Neural cell (in vitro differentiated cells): ENCODE measurements at regions not wholly inside any gene's neighbourhood (a gene's known extent, or its start where the extent isn't known, plus 50 kb on each side); places are given as distances from the start of the nearest gene placed in this dataset.
A peak's percentile ranks its signal among the peaks of the same experiment; 100 is the strongest.
"Not testable (repeated sequence)": the region's sequence is repeated elsewhere in the genome, so short reads cannot be mapped to it uniquely, and the experiment has no call there.

Source experiments
- H2AFZ ChIP-seq: fragments of 200-600, 300-800 bp; sonication (generic), shearing (Covaris generic); 2 replicates; pipeline ENCODE4 v1.6.0; 2014; ENCODE audit warnings: low read depth, mild to moderate bottlenecking, antibody characterized with exemption, low read length, moderate library complexity
- H3F3A ChIP-seq: fragments of 200-600 bp; shearing (Covaris generic); 2 replicates; pipeline ENCODE4 v1.6.1; 2016; ENCODE audit warnings: mild to moderate bottlenecking, moderate library complexity, mixed read lengths, antibody characterized with exemption, low read length; ENCODE audit not compliant: insufficient read depth, poor library complexity, severe bottlenecking
- H3K27ac ChIP-seq: fragments of 200-600, 300-800 bp; sonication (generic), shearing (Covaris generic); 2 replicates; pipeline ENCODE4 v1.5.1; 2014; ENCODE audit warnings: mild to moderate bottlenecking, low read length, moderate library complexity
- H3K27me3 ChIP-seq: fragments of 300-800, 200-600 bp; sonication (generic), shearing (Covaris generic); 2 replicates; pipeline ENCODE4 v1.6.0; 2014; ENCODE audit warnings: mild to moderate bottlenecking, low read depth, low read length, moderate library complexity; ENCODE audit not compliant: insufficient read depth
- H3K36me3 ChIP-seq: fragments of 300-800, 200-600 bp; sonication (generic), shearing (Covaris generic); 2 replicates; pipeline ENCODE4 v1.5.1; 2014; ENCODE audit warnings: mild to moderate bottlenecking, antibody characterized with exemption, low read length, moderate library complexity; ENCODE audit not compliant: insufficient read depth
- H3K4me2 ChIP-seq: fragments of 300-800, 200-600 bp; sonication (generic), shearing (Covaris generic); 2 replicates; pipeline ENCODE4 v1.6.0; 2014; ENCODE audit warnings: mild to moderate bottlenecking, low read length
- H3K4me3 ChIP-seq: fragments of 300-800, 200-600 bp; sonication (generic), shearing (Covaris generic); 2 replicates; pipeline ENCODE4 v1.5.1; 2014; ENCODE audit warnings: mild to moderate bottlenecking, low read length, moderate library complexity
- H3K79me2 ChIP-seq: fragments of 200-600 bp; shearing (Covaris generic); replicated peaks from 2 replicates; pipeline ENCODE4 v1.6.0; 2014; ENCODE audit warnings: mild to moderate bottlenecking, low read length, moderate library complexity; ENCODE audit not compliant: insufficient read depth
- H3K9ac ChIP-seq: fragments of 300-800, 200-600 bp; sonication (generic), shearing (Covaris generic); 2 replicates; pipeline ENCODE4 v1.6.1; 2016; ENCODE audit warnings: mild to moderate bottlenecking, low read length, mixed read lengths
- H3K9me2 ChIP-seq: fragments of 200-600 bp; shearing (Covaris generic); 2 replicates; pipeline ENCODE4 v1.6.1; 2016; ENCODE audit warnings: mild to moderate bottlenecking, low read length, mixed read lengths; ENCODE audit not compliant: insufficient read depth
- H3K9me3 ChIP-seq: fragments of 200-600, 300-800 bp; sonication (generic), shearing (Covaris generic); 2 replicates; pipeline ENCODE4 v1.6.1; 2016; ENCODE audit warnings: mild to moderate bottlenecking, mixed run types, low read length, moderate library complexity, mixed read lengths
- H4K20me1 ChIP-seq: fragments of 200-600 bp; shearing (Covaris generic); 2 replicates; pipeline ENCODE4 v1.6.1; 2016; ENCODE audit warnings: mild to moderate bottlenecking, mixed run types; ENCODE audit not compliant: insufficient read depth
- EP300 ChIP-seq: fragments of 450-650 bp; conservative IDR thresholded peaks from 2 replicates; pipeline ENCODE4 v1.6.1; 2014; ENCODE audit warnings: antibody characterized with exemption, mild to moderate bottlenecking, moderate library complexity; ENCODE audit not compliant: poor library complexity, severe bottlenecking
- EZH2 ChIP-seq: fragments of 200-600, 300-800 bp; shearing (Covaris generic), sonication (generic); IDR thresholded peaks from 2 replicates; pipeline ENCODE4 v1.6.1; 2014; ENCODE audit warnings: antibody characterized with exemption, low read length, borderline replicate concordance, mild to moderate bottlenecking; ENCODE audit not compliant: insufficient read depth, poor library complexity, severe bottlenecking
- TAF1 ChIP-seq: IDR thresholded peaks from 2 replicates; pipeline ENCODE4 v1.6.1; 2012; ENCODE audit warnings: low read depth
- TF ChIP-seq, protein P1 (sequence below): fragments of 450-650 bp; IDR thresholded peaks from 2 replicates; pipeline ENCODE4 v1.5.1; 2014; ENCODE audit warnings: antibody characterized with exemption, mild to moderate bottlenecking, moderate library complexity; ENCODE audit not compliant: poor library complexity, severe bottlenecking

DNA sequence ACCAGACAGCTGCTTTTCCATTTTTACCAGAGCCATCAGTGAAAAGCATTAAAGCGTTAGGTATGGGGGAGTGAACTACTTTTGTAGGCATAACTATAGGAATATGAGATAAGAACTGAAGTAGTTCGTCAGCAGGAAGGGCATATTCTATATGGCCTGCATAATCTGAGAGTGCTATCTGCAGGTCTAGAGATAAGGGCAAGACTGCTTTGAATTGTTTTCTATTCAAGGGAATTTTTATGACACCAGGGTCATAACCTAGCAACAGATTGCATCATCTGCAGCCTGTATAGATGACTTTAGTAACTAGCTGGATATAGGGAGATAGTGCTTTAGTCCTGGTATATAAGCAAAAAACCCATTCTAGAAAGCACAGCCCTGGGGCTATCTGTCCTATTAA lies 437.3 kb upstream of the HTR1E start:
- Histone ChIP-seq H3K4me3 (no peak overlapping the region), H3K27ac (peak overlapping the region; percentile 16), H3K36me3 (no peaks in the 10 kb centered on the region), H3K9me2 (no peaks in the 10 kb centered on the region), H2AFZ (no peak overlapping the region), H3K4me2 (no peak overlapping the region), H3K79me2 (no peaks in the 10 kb centered on the region), H3K27me3 (no peaks in the 10 kb centered on the region), H4K20me1 (no peaks in the 10 kb centered on the region), H3K9ac (no peak overlapping the region), H3F3A (no peaks in the 10 kb centered on the region), H3K9me3 (peaks cover 2% of the 10 kb centered on the region)
- TF ChIP-seq EP300 (peak; percentile 1), EZH2 (no peak)

DNA sequence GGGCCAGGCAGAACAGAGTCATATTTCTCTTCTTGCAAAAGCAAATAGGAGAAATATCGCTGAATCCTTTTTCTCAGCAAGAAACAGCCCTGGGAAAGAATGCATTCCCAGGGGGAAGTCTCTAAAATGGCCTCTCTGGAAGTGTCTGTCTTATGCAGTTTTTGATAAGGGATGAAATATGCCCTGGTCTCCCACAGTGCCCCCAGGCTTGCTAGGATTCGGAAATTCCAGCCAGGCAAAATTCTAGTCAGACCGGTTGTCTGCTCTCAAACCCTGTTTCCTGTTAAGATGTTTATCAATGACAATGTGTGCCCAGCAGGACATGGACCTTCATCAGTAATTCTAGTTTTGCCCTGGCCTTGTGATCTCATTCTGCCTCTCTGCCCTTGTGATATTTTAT lies 448.3 kb upstream of the HTR1E start:
- H2AFZ ChIP-seq, H4K20me1 ChIP-seq, H3K27me3 ChIP-seq, H3K4me2 ChIP-seq, H3K9me3 ChIP-seq, H3K9me2 ChIP-seq, H3F3A ChIP-seq, H3K4me3 ChIP-seq, H3K79me2 ChIP-seq, H3K27ac ChIP-seq, H3K36me3 ChIP-seq, H3K9ac ChIP-seq: not testable (repeated sequence)

DNA sequence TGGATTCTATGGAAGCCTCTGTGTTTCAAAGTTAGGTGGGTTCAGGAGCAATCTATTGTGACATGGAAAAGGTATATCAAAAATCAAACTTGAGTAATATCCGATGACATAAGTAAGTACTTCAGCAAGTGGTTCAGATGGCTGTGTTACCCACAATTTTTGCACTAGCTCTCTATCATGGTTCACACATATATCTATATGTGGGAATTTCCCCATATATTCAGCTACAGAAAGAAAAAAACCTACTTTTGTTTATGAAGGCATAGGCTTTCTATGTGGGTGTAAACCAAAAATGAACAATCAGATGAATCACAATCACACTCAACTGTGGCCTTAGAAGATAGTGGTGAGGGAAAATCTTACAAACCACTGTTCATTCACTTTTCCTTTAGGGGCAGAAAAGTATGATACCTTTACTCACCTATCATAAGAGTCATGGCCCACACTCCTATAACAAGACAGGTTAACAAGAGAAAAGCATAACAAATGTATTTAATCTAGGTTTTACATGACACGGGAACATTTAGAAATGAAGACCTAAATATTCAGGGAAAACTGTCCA lies 449.6 kb upstream of the HTR1E start:
- no peak overlapping the region for H3K9ac ChIP-seq
- no peak overlapping the region for H3K4me3 ChIP-seq
- no peak overlapping the region for H3K4me2 ChIP-seq
- no peaks in the 10 kb centered on the region for H3K27me3 ChIP-seq
- no peaks in the 10 kb centered on the region for H3K36me3 ChIP-seq
- H3K9me3 ChIP-seq: no peaks in the 10 kb centered on the region
- H3F3A ChIP-seq: no peaks in the 10 kb centered on the region
- H3K79me2 ChIP-seq: no peaks in the 10 kb centered on the region
- no peak overlapping the region for H2AFZ ChIP-seq
- no peaks in the 10 kb centered on the region for H3K9me2 ChIP-seq
- no peaks in the 10 kb centered on the region for H4K20me1 ChIP-seq
- TF ChIP-seq TAF1: no peak
- TF ChIP-seq, protein P1, sequence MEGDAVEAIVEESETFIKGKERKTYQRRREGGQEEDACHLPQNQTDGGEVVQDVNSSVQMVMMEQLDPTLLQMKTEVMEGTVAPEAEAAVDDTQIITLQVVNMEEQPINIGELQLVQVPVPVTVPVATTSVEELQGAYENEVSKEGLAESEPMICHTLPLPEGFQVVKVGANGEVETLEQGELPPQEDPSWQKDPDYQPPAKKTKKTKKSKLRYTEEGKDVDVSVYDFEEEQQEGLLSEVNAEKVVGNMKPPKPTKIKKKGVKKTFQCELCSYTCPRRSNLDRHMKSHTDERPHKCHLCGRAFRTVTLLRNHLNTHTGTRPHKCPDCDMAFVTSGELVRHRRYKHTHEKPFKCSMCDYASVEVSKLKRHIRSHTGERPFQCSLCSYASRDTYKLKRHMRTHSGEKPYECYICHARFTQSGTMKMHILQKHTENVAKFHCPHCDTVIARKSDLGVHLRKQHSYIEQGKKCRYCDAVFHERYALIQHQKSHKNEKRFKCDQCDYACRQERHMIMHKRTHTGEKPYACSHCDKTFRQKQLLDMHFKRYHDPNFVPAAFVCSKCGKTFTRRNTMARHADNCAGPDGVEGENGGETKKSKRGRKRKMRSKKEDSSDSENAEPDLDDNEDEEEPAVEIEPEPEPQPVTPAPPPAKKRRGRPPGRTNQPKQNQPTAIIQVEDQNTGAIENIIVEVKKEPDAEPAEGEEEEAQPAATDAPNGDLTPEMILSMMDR: no peak
- H3K27ac ChIP-seq: no peak overlapping the region

DNA sequence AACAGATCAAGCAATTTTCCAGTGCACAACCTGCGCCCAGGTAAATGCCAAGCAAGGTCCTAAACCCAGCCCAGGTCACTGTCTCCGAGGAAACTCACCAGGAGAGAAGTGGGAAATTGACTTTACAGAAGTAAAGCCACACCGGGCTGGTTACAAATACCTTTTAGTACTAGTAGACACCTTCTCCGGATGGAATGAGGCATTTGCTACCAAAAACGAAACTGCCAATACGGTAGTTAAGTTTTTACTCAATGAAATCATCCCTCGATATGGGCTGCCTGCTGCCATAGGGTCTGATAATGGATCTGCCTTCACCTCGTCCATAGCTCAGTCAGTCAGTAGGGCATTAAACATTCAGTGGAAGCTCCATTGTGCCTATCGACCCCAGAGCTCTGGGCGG lies 459.0 kb upstream of the HTR1E start:
- H3K9me2 ChIP-seq, H3K4me2 ChIP-seq, H3K27ac ChIP-seq: not testable (repeated sequence)

More for the DNA sequence above, 459.0 kb upstream of the HTR1E start:
- H3K9me3 ChIP-seq, H3K9ac ChIP-seq, H3K36me3 ChIP-seq, H3K79me2 ChIP-seq, H3F3A ChIP-seq, H4K20me1 ChIP-seq, H3K27me3 ChIP-seq, H2AFZ ChIP-seq, H3K4me3 ChIP-seq: not testable (repeated sequence)
